ENCODE measurements at regions not wholly inside any gene's neighbourhood (a gene's known extent, or its start where the extent isn't known, plus 50 kb on each side); places are given as distances from the start of the nearest gene placed in this dataset.
"Not testable (repeated sequence)": the region's sequence is repeated elsewhere in the genome, so short reads cannot be mapped to it uniquely, and the experiment has no call there.

GRCh38 chr10:2547606-2548005 lies 519.7 kb upstream of the PFKP start:
- no peak for DNase-seq (ENCODE audit: low read depth in 2 of 2)

GRCh38 chr10:2546894-2547293 lies 520.5 kb upstream of the PFKP start:
- not testable (repeated sequence) for DNase-seq (ENCODE audit: low read depth in 2 of 2)

GRCh38 chr10:2543974-2544373 lies 523.4 kb upstream of the PFKP start:
- no peak for DNase-seq (ENCODE audit: low read depth in 2 of 2)

- DNase-seq (ENCODE audit: low read depth in 2 of 2), result no peak
Measured at GRCh38 chr10:2543142-2543886, 524.0 kb upstream of the PFKP start.

GRCh38 chr10:2541176-2541575 lies 526.2 kb upstream of the PFKP start:
- no peak for DNase-seq (ENCODE audit: low read depth in 2 of 2)

- DNase-seq (ENCODE audit: low read depth in 2 of 2), result no peak
Measured at GRCh38 chr10:2529945-2530344, 537.4 kb upstream of the PFKP start.

GRCh38 chr10:2525781-2526180 lies 541.6 kb upstream of the PFKP start:
- no peak for DNase-seq (ENCODE audit: low read depth in 2 of 2)

GRCh38 chr10:2519139-2519538 lies 548.2 kb upstream of the PFKP start:
- no peak for DNase-seq (ENCODE audit: low read depth in 2 of 2)

GRCh38 chr10:2509081-2509531 lies 558.2 kb upstream of the PFKP start:
- peak; percentile 64 to 75 for DNase-seq (ENCODE audit: low read depth in 2 of 2)

GRCh38 chr10:2501366-2501940 lies 565.9 kb upstream of the PFKP start:
- DNase-seq (ENCODE audit: low read depth in 2 of 2), result not testable (repeated sequence)

- no peak for DNase-seq (ENCODE audit: low read depth in 2 of 2)
Measured at GRCh38 chr10:2494399-2494798, 572.9 kb upstream of the PFKP start.

GRCh38 chr10:2488446-2489005 lies 578.8 kb upstream of the PFKP start:
- no peak for DNase-seq (ENCODE audit: low read depth in 2 of 2)

- DNase-seq (ENCODE audit: low read depth in 2 of 2), result no peak
Measured at GRCh38 chr10:2487921-2488320, 579.4 kb upstream of the PFKP start.

- DNase-seq (ENCODE audit: low read depth in 2 of 2), result no peak
Measured at GRCh38 chr10:2478656-2479055, 588.7 kb upstream of the PFKP start.

- no peak for DNase-seq (ENCODE audit: low read depth in 2 of 2)
Measured at GRCh38 chr10:2476812-2477553, 590.4 kb upstream of the PFKP start.

- no peak for DNase-seq (ENCODE audit: low read depth in 2 of 2)
Measured at GRCh38 chr10:2476218-2476811, 591.0 kb upstream of the PFKP start.

- no peak for DNase-seq (ENCODE audit: low read depth in 2 of 2)
Measured at GRCh38 chr10:2475711-2476217, 591.6 kb upstream of the PFKP start.

GRCh38 chr10:2471811-2472210 lies 595.5 kb upstream of the PFKP start:
- DNase-seq (ENCODE audit: low read depth in 2 of 2), result no peak

- DNase-seq (ENCODE audit: low read depth in 2 of 2), result no peak
Measured at GRCh38 chr10:2469802-2470201, 597.5 kb upstream of the PFKP start.

- no peak for DNase-seq (ENCODE audit: low read depth in 2 of 2)
Measured at GRCh38 chr10:2464483-2464882, 602.9 kb upstream of the PFKP start.

GRCh38 chr10:2463316-2463715 lies 604.0 kb upstream of the PFKP start:
- DNase-seq (ENCODE audit: low read depth in 2 of 2), result no peak

GRCh38 chr10:2462581-2462980 lies 604.8 kb upstream of the PFKP start:
- no peak for DNase-seq (ENCODE audit: low read depth in 2 of 2)
